Endothelial cell of umbilical vein (primary cell): ENCODE measurements at regions not wholly inside any gene's neighbourhood (a gene's known extent, or its start where the extent isn't known, plus 50 kb on each side); places are given as distances from the start of the nearest gene placed in this dataset.

Source experiments
- BruUV-seq: library from RNA; stranded (reverse); fragments of 400-500 nt; replicated peaks from 2 replicates; lab custom pipeline; 2021; lab: Mats Ljungman, UMichigan
- CTCF ChIA-PET: fragments of 300-600, 350-600 bp; sonication (Branson Sonifier 250); formaldehyde crosslinking; loops from one replicate; lab custom pipeline; 2021; ENCODE audit warnings: antibody characterized with exemption, inconsistent platforms; lab: Charles Lee
- POLR2A ChIA-PET: fragments of 300-600, 350-600 bp; sonication (Branson Sonifier 250); formaldehyde crosslinking; loops from one replicate; lab custom pipeline; 2021; ENCODE audit warnings: antibody characterized with exemption, inconsistent platforms; lab: Charles Lee
- DNase-seq: peaks from one replicate; pipeline ENCODE4 v3.0.0-alpha.2; 2011; ENCODE audit warnings: low read depth, low spot score
- FAIRE-seq: peaks from 2 replicates; lab custom pipeline; 2011; peaks lifted over from hg19 to GRCh38; lab: Jason Lieb, UNC
- H2AFZ ChIP-seq: 2 replicates; pipeline ENCODE4 v1.6.0; 2012; ENCODE audit warnings: low read depth, low read length, control low read depth, inconsistent platforms
- H3K27ac ChIP-seq: 2 replicates; pipeline ENCODE4 v1.5.1; 2011; ENCODE audit warnings: low read depth, mild to moderate bottlenecking, control low read depth, low read length, moderate library complexity; ENCODE audit not compliant: insufficient read depth
- H3K27me3 ChIP-seq, 2 experiments: 2 replicates each; pipeline versions ENCODE4 v1.6.0 to v1.6.1; 2011; ENCODE audit warnings: low read length in 2 of 2, mixed read lengths in 1 of 2; ENCODE audit not compliant: control insufficient read depth in 2 of 2, insufficient read depth in 2 of 2
- H3K36me3 ChIP-seq, 2 experiments: 2 replicates in 1 of 2; 3 replicates in 1 of 2; pipeline ENCODE4 v1.5.1; 2011; ENCODE audit warnings: low read length in 2 of 2, mild to moderate bottlenecking in 1 of 2, moderate library complexity in 1 of 2; ENCODE audit not compliant: control insufficient read depth in 2 of 2, insufficient read depth in 2 of 2; ENCODE audit errors: extremely low read depth in 1 of 2
- H3K4me1 ChIP-seq: 3 replicates; pipeline ENCODE4 v1.5.1; 2011; ENCODE audit warnings: mild to moderate bottlenecking, low read length; ENCODE audit not compliant: control insufficient read depth, insufficient read depth; ENCODE audit errors: extremely low read depth
- H3K4me2 ChIP-seq: 2 replicates; pipeline ENCODE4 v1.6.1; 2011; ENCODE audit warnings: low read length, control low read depth, mixed read lengths; ENCODE audit not compliant: insufficient read depth
- H3K4me3 ChIP-seq, 3 experiments: fragments of 200-600 bp in 1 of 3; sonication (generic), shearing (Covaris generic) in 1 of 3; replicated peaks in 1 of 3; 2 replicates each; pipeline ENCODE4 v1.5.1; 2011 to 2016; ENCODE audit warnings: control low read depth in 3 of 3, low read length in 3 of 3, mild to moderate bottlenecking in 2 of 3, inconsistent platforms in 1 of 3, low read depth in 1 of 3, moderate library complexity in 1 of 3; ENCODE audit not compliant: insufficient read depth in 1 of 3
- H3K79me2 ChIP-seq: 2 replicates; pipeline ENCODE4 v1.6.0; 2012; ENCODE audit warnings: low read length, inconsistent platforms; ENCODE audit not compliant: control insufficient read depth, insufficient read depth
- H3K9ac ChIP-seq: replicated peaks from 2 replicates; pipeline ENCODE3; 2011; ENCODE audit warnings: low read length, control low read depth; ENCODE audit not compliant: insufficient read depth; ENCODE audit errors: extremely low read depth
- H3K9me1 ChIP-seq: replicated peaks from 3 replicates; pipeline ENCODE4 v1.6.0; 2011; ENCODE audit warnings: mild to moderate bottlenecking, low read length; ENCODE audit not compliant: control insufficient read depth, insufficient read depth; ENCODE audit errors: extremely low read depth
- H3K9me3 ChIP-seq: replicated peaks from 2 replicates; pipeline ENCODE4 v1.5.1; 2012; ENCODE audit warnings: low read length, inconsistent platforms; ENCODE audit not compliant: control insufficient read depth, insufficient read depth
- H4K20me1 ChIP-seq: replicated peaks from 2 replicates; pipeline ENCODE3; 2011; ENCODE audit warnings: mild to moderate bottlenecking, low read length; ENCODE audit not compliant: control insufficient read depth, insufficient read depth; ENCODE audit errors: extremely low read depth
- EZH2 ChIP-seq: IDR thresholded peaks from 2 replicates; pipeline ENCODE4 v1.6.1; 2012; ENCODE audit warnings: borderline replicate concordance, low read depth, mild to moderate bottlenecking, moderate library complexity, low read length, inconsistent platforms; ENCODE audit not compliant: severe bottlenecking
- FOS ChIP-seq: IDR thresholded peaks from 2 replicates; pipeline ENCODE4 v1.6.1; 2011; ENCODE audit warnings: mild to moderate bottlenecking, low read length, moderate library complexity, borderline replicate concordance; ENCODE audit not compliant: insufficient read depth
- GATA2 ChIP-seq: IDR thresholded peaks from 2 replicates; pipeline ENCODE4 v1.7.0; 2011; ENCODE audit warnings: low read depth, mild to moderate bottlenecking, moderate library complexity, mixed read lengths, low read length; ENCODE audit not compliant: insufficient read length, insufficient read depth
- JUN ChIP-seq: IDR thresholded peaks from 2 replicates; pipeline ENCODE4 v1.6.1; 2011; ENCODE audit warnings: borderline replicate concordance, low read depth; ENCODE audit not compliant: insufficient read length, insufficient read depth
- MAX ChIP-seq: IDR thresholded peaks from 2 replicates; pipeline ENCODE4 v1.6.1; 2011; ENCODE audit not compliant: insufficient read depth, insufficient read length
- MYC ChIP-seq: IDR thresholded peaks from one replicate; pipeline ENCODE4 v1.6.1; 2011; ENCODE audit warnings: mild to moderate bottlenecking, low read depth, low read length
- POLR2A ChIP-seq: IDR thresholded peaks from 2 replicates; pipeline ENCODE4 v1.6.1; 2012; ENCODE audit warnings: low read depth, mild to moderate bottlenecking, control low read depth, low read length
- POLR2AphosphoS5 ChIP-seq: IDR thresholded peaks from 2 replicates; pipeline ENCODE4 v1.6.1; 2012; ENCODE audit warnings: low read depth, mild to moderate bottlenecking, control low read depth, low read length, moderate library complexity; ENCODE audit not compliant: insufficient read depth
- dilution Hi-C: fragments of 300-500 bp; cut with MboI; formaldehyde crosslinking; loops from one replicate; pipeline ENCODE4 v1.15.0; 2019; ENCODE audit warnings: low sequenced_read_pairs; ENCODE audit not compliant: extremely low pct_ligation_motif_present
- intact Hi-C: fragments of 100-400 bp; cut with micrococcal nuclease; formaldehyde crosslinking; loops from one replicate; pipeline ENCODE4 v1.10.0; 2022
- TF ChIP-seq, protein P1 (sequence below), 2 donors: IDR thresholded peaks; 1 replicate in 1 of 2; 2 replicates in 1 of 2; pipeline ENCODE4 v1.5.1; 2011; ENCODE audit warnings: low read length in 2 of 2, mild to moderate bottlenecking in 2 of 2, moderate library complexity in 2 of 2, control low read depth in 1 of 2, inconsistent platforms in 1 of 2, low read depth in 1 of 2; ENCODE audit not compliant: insufficient read depth in 1 of 2; ENCODE audit errors: extremely low read depth in 1 of 2

GRCh38 chr15:47266566-47266965 lies 450.7 kb upstream of the SEMA6D start:
- BruUV-seq: no TSS peak
- Histone ChIP-seq H3K9me1 (no peaks in the 10 kb centered on the region), H3K4me3 (no peak overlapping the region), H4K20me1 (no peaks in the 10 kb centered on the region), H2AFZ (no peak overlapping the region), H3K27ac (no peak overlapping the region), H3K36me3 (no peaks in the 10 kb centered on the region), H3K9ac (no peak overlapping the region), H3K9me3 (no peaks in the 10 kb centered on the region), H3K79me2 (no peaks in the 10 kb centered on the region), H3K27me3 (no peaks in the 10 kb centered on the region), H3K4me1 (no peaks in the 10 kb centered on the region), H3K4me2 (no peak overlapping the region)
- dilution Hi-C loops: no loop called here
- CTCF ChIA-PET: interaction anchor here (1.0 kb wide), 1 partner anchor 205 kb away, joined by 3 read pairs; no protein-coding TSS in a partner anchor
- FAIRE-seq (no peak), DNase-seq (no peak)
- intact Hi-C loops: no loop called here
- POLR2A ChIA-PET: no interaction called here
- TF ChIP-seq FOS (no peak), MAX (no peak), MYC (no peak), JUN (no peak), GATA2 (no peak), POLR2A (no peak), POLR2AphosphoS5 (no peak), EZH2 (no peak)
- TF ChIP-seq, protein P1, sequence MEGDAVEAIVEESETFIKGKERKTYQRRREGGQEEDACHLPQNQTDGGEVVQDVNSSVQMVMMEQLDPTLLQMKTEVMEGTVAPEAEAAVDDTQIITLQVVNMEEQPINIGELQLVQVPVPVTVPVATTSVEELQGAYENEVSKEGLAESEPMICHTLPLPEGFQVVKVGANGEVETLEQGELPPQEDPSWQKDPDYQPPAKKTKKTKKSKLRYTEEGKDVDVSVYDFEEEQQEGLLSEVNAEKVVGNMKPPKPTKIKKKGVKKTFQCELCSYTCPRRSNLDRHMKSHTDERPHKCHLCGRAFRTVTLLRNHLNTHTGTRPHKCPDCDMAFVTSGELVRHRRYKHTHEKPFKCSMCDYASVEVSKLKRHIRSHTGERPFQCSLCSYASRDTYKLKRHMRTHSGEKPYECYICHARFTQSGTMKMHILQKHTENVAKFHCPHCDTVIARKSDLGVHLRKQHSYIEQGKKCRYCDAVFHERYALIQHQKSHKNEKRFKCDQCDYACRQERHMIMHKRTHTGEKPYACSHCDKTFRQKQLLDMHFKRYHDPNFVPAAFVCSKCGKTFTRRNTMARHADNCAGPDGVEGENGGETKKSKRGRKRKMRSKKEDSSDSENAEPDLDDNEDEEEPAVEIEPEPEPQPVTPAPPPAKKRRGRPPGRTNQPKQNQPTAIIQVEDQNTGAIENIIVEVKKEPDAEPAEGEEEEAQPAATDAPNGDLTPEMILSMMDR (IDR thresholded peaks at IDR 0.05; ENCODE audit: extremely low read depth in 1 of 2, insufficient read depth in 1 of 2, low read depth in 1 of 2, low read length in 2 of 2): no peak
